Fibroblast of lung (primary cell): ENCODE measurements at regions not wholly inside any gene's neighbourhood (a gene's known extent, or its start where the extent isn't known, plus 50 kb on each side); places are given as distances from the start of the nearest gene placed in this dataset.
"Not testable (repeated sequence)": the region's sequence is repeated elsewhere in the genome, so short reads cannot be mapped to it uniquely, and the experiment has no call there.

Experiments
- EZH2 ChIP-seq: IDR thresholded peaks from 2 replicates; pipeline ENCODE4 v1.5.1; 2012; ENCODE audit warnings: low read length, control low read depth, mild to moderate bottlenecking; ENCODE audit errors: missing control alignments
- TF ChIP-seq, protein P1 (sequence below), 2 donors: IDR thresholded peaks in 1 of 2; conservative IDR thresholded peaks in 1 of 2; 1 replicate in 1 of 2; 2 replicates in 1 of 2; pipeline ENCODE4 v1.5.1; 2011 to 2012; ENCODE audit warnings: low read length in 2 of 2, control low read depth in 1 of 2, inconsistent platforms in 1 of 2, low read depth in 1 of 2, mild to moderate bottlenecking in 1 of 2

DNA sequence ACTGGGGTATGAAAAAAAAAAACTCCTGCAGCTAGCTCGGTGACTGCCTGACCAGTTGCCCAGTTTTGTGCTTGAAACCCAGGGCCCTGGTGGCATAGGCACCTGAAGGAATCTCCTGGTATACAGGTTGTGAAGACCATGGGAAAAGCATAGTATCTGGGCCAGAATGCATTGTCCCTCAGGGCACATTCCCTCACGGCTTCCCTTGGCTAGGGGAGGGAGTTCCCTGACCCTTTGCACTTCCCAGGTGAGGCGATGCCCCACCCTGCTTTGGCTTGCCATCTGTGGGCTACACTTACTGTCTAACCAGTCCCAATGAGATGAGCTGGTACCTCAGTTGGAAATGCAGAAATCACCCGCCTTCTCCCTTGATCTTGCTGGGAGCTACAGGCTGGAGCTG lies 280.4 kb downstream of the TTC8 start:
- not testable (repeated sequence) for TF ChIP-seq EZH2
- TF ChIP-seq, protein P1, sequence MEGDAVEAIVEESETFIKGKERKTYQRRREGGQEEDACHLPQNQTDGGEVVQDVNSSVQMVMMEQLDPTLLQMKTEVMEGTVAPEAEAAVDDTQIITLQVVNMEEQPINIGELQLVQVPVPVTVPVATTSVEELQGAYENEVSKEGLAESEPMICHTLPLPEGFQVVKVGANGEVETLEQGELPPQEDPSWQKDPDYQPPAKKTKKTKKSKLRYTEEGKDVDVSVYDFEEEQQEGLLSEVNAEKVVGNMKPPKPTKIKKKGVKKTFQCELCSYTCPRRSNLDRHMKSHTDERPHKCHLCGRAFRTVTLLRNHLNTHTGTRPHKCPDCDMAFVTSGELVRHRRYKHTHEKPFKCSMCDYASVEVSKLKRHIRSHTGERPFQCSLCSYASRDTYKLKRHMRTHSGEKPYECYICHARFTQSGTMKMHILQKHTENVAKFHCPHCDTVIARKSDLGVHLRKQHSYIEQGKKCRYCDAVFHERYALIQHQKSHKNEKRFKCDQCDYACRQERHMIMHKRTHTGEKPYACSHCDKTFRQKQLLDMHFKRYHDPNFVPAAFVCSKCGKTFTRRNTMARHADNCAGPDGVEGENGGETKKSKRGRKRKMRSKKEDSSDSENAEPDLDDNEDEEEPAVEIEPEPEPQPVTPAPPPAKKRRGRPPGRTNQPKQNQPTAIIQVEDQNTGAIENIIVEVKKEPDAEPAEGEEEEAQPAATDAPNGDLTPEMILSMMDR (conservative IDR thresholded peaks at IDR 0.05 in 1 of 2, IDR thresholded peaks at IDR 0.05 in 1 of 2; ENCODE audit: low read depth in 1 of 2, low read length in 2 of 2), result not testable (repeated sequence)
